GM12865 (cell line): ENCODE measurements at regions not wholly inside any gene's neighbourhood (a gene's known extent, or its start where the extent isn't known, plus 50 kb on each side); places are given as distances from the start of the nearest gene placed in this dataset.
"Not testable (repeated sequence)": the region's sequence is repeated elsewhere in the genome, so short reads cannot be mapped to it uniquely, and the experiment has no call there.

ENCODE experiments used
- DNase-seq: peaks from one replicate; pipeline ENCODE4 v3.0.0; 2010; ENCODE audit warnings: low read depth
- H3K4me3 ChIP-seq: 2 replicates; pipeline ENCODE4 v1.5.1; 2011; ENCODE audit warnings: mild to moderate bottlenecking, low read depth, low read length, control low read depth
- CTCF ChIP-seq: IDR thresholded peaks from 2 replicates; pipeline ENCODE4 v1.5.1; 2011; ENCODE audit warnings: low read length, control low read depth, low read depth, inconsistent platforms; ENCODE audit not compliant: insufficient read depth; ENCODE audit errors: missing control alignments

- no peak for TF ChIP-seq CTCF
- no peak for DNase-seq
- H3K4me3 ChIP-seq: no peak overlapping the region
Measured at GRCh38 chr14:43341921-43342320, 1165.2 kb downstream of the FSCB start.

GRCh38 chr14:43338713-43339112 lies 1168.4 kb downstream of the FSCB start:
- no peak for TF ChIP-seq CTCF
- H3K4me3 ChIP-seq: no peak overlapping the region
- DNase-seq: no peak

GRCh38 chr14:43336351-43336750 lies 1170.7 kb downstream of the FSCB start:
- no peak for TF ChIP-seq CTCF
- H3K4me3 ChIP-seq: no peak overlapping the region
- no peak for DNase-seq

GRCh38 chr14:43326501-43327407 lies 1180.3 kb downstream of the FSCB start:
- not testable (repeated sequence) for DNase-seq, H3K4me3 ChIP-seq

- no peak overlapping the region for H3K4me3 ChIP-seq
- DNase-seq: no peak
- no peak for TF ChIP-seq CTCF
Measured at GRCh38 chr14:43316427-43316826, 1190.7 kb downstream of the FSCB start.

GRCh38 chr14:43313719-43314118 lies 1193.4 kb downstream of the FSCB start:
- TF ChIP-seq CTCF: no peak
- no peak for DNase-seq
- no peak overlapping the region for H3K4me3 ChIP-seq

- no peak for DNase-seq
- TF ChIP-seq CTCF: no peak
- H3K4me3 ChIP-seq: no peak overlapping the region
Measured at GRCh38 chr14:43308421-43309110, 1198.5 kb downstream of the FSCB start.
